Liver (tissue), 8 donors: ENCODE measurements at regions not wholly inside any gene's neighbourhood (a gene's known extent, or its start where the extent isn't known, plus 50 kb on each side); places are given as distances from the start of the nearest gene placed in this dataset.

ENCODE experiments used
- DNase-seq: peaks from one replicate; pipeline ENCODE4 v3.0.0-alpha.2; 2017; ENCODE audit warnings: low spot score
- H3K27ac ChIP-seq, 2 donors: one replicate each; pipeline ENCODE4 v1.7.0; 2013; ENCODE audit warnings: inconsistent platforms in 2 of 2, low read length in 2 of 2, control low read depth in 1 of 2, low read depth in 1 of 2, mild to moderate bottlenecking in 1 of 2
- H3K27me3 ChIP-seq, 4 donors: one replicate each; pipeline versions ENCODE4 v1.6.1 to v1.7.0; 2013; ENCODE audit warnings: low read length in 3 of 4, inconsistent platforms in 1 of 4, mild to moderate bottlenecking in 1 of 4, moderate library complexity in 1 of 4; ENCODE audit not compliant: control insufficient read depth in 4 of 4, insufficient read depth in 4 of 4
- H3K36me3 ChIP-seq, 4 donors: one replicate each; pipeline versions ENCODE4 v1.6.1 to v1.7.0; 2013; ENCODE audit warnings: low read length in 3 of 4, mild to moderate bottlenecking in 3 of 4, low read depth in 1 of 4, moderate library complexity in 1 of 4; ENCODE audit not compliant: control insufficient read depth in 4 of 4, insufficient read depth in 3 of 4
- H3K4me1 ChIP-seq, 4 donors: one replicate each; pipeline versions ENCODE4 v1.6.1 to v1.7.0; 2013; ENCODE audit warnings: low read length in 3 of 4, mild to moderate bottlenecking in 3 of 4, moderate library complexity in 1 of 4; ENCODE audit not compliant: control insufficient read depth in 4 of 4, insufficient read depth in 4 of 4
- H3K4me3 ChIP-seq, 3 donors: one replicate each; pipeline versions ENCODE4 v1.6.1 to v1.7.0; 2013; ENCODE audit warnings: low read length in 3 of 3, control low read depth in 1 of 3, low read depth in 1 of 3, mild to moderate bottlenecking in 1 of 3
- H3K9ac ChIP-seq, 2 donors: one replicate each; pipeline ENCODE4 v1.7.0; 2013; ENCODE audit warnings: low read length in 2 of 2, mild to moderate bottlenecking in 2 of 2, moderate library complexity in 2 of 2, control low read depth in 1 of 2, low read depth in 1 of 2
- H3K9me3 ChIP-seq, 4 donors: one replicate each; pipeline versions ENCODE4 v1.6.1 to v1.7.0; 2013; ENCODE audit warnings: low read length in 3 of 4; ENCODE audit not compliant: control insufficient read depth in 4 of 4
- ATF3 ChIP-seq: IDR thresholded peaks from 2 replicates; pipeline ENCODE4 v1.6.1; 2016; ENCODE audit warnings: antibody characterized with exemption
- CTCF ChIP-seq: fragments of 150-350 bp; IDR thresholded peaks from 2 replicates; pipeline ENCODE4 v1.5.1; 2017; ENCODE audit warnings: improper control_type of control experiment, low read depth, low read length; ENCODE audit not compliant: missing input control
- EGR1 ChIP-seq, 2 donors: IDR thresholded peaks; 2 replicates each; pipeline ENCODE4 v1.6.1; 2016 to 2018; ENCODE audit warnings: antibody characterized with exemption in 2 of 2, low read depth in 2 of 2
- FOXA1 ChIP-seq: IDR thresholded peaks from 2 replicates; pipeline ENCODE4 v1.6.1; 2016; ENCODE audit warnings: antibody characterized with exemption
- FOXA2 ChIP-seq: IDR thresholded peaks from 2 replicates; pipeline ENCODE4 v1.6.1; 2016; ENCODE audit warnings: antibody characterized with exemption
- GABPA ChIP-seq, 2 donors: IDR thresholded peaks in 1 of 2; conservative IDR thresholded peaks in 1 of 2; 2 replicates each; pipeline ENCODE4 v1.6.1; 2016; ENCODE audit warnings: antibody characterized with exemption in 2 of 2, mild to moderate bottlenecking in 1 of 2, moderate library complexity in 1 of 2
- HNF4A ChIP-seq, 2 donors: conservative IDR thresholded peaks; 2 replicates each; pipeline ENCODE4 v1.6.1; 2016; ENCODE audit warnings: antibody characterized with exemption in 2 of 2, mild to moderate bottlenecking in 2 of 2
- HNF4G ChIP-seq: IDR thresholded peaks from 2 replicates; pipeline ENCODE4 v1.6.1; 2016; ENCODE audit warnings: antibody characterized with exemption
- MAX ChIP-seq: IDR thresholded peaks from 2 replicates; pipeline ENCODE4 v1.6.1; 2016; ENCODE audit warnings: antibody characterized with exemption
- NR2F2 ChIP-seq: IDR thresholded peaks from 2 replicates; pipeline ENCODE4 v1.6.1; 2016; ENCODE audit warnings: antibody characterized with exemption
- RAD21 ChIP-seq, 2 donors: IDR thresholded peaks; 2 replicates each; pipeline ENCODE4 v1.6.1; 2016; ENCODE audit warnings: antibody characterized with exemption in 2 of 2, mild to moderate bottlenecking in 2 of 2
- REST ChIP-seq: IDR thresholded peaks from 2 replicates; pipeline ENCODE4 v1.6.1; 2016; ENCODE audit warnings: antibody characterized with exemption, mild to moderate bottlenecking
- RXRA ChIP-seq, 2 donors: IDR thresholded peaks; 2 replicates each; pipeline ENCODE4 v1.6.1; 2017 to 2018; ENCODE audit warnings: antibody characterized with exemption in 2 of 2, mild to moderate bottlenecking in 1 of 2
- SP1 ChIP-seq: IDR thresholded peaks from 2 replicates; pipeline ENCODE4 v1.6.1; 2018; ENCODE audit warnings: antibody characterized with exemption, mild to moderate bottlenecking
- TAF1 ChIP-seq: conservative IDR thresholded peaks from 2 replicates; pipeline ENCODE4 v1.6.1; 2016; ENCODE audit warnings: antibody characterized with exemption, mild to moderate bottlenecking
- YY1 ChIP-seq: IDR thresholded peaks from 2 replicates; pipeline ENCODE4 v1.6.1; 2016; ENCODE audit warnings: antibody characterized with exemption, mild to moderate bottlenecking
- ZBTB33 ChIP-seq: IDR thresholded peaks from 2 replicates; pipeline ENCODE4 v1.6.1; 2016; ENCODE audit warnings: antibody characterized with exemption
- WGBS: extraction: QIAGEN DNeasy Blood & Tissue Kit; methylation state at CpG from one replicate; pipeline ENCODE4 v1.1.7; 2013; 5-methylcytosine and 5-hydroxymethylcytosine counted together
- donor health status: healthy.
- donor health status: healthy.
- donor health status: healthy.
- donor health status: healthy.
- donor health status: healthy.

- H3K36me3 ChIP-seq = no peaks in the 10 kb centered on the region
- no peak for DNase-seq
- H3K9me3 ChIP-seq = no peaks in the 10 kb centered on the region
- no peaks in the 10 kb centered on the region for H3K27me3 ChIP-seq
- 75% methylated on average over 2 of the region's 2 CpGs for WGBS
- H3K4me3 ChIP-seq = no peak overlapping the region
- TF ChIP-seq NR2F2 (no peak), FOXA2 (no peak), TAF1 (no peak), HNF4G (no peak), GABPA (IDR thresholded peaks at IDR 0.05 in 1 of 2, conservative IDR thresholded peaks at IDR 0.05 in 1 of 2) (no peak), EGR1 (IDR thresholded peaks at IDR 0.05; ENCODE audit: low read depth in 2 of 2) (no peak), RAD21 (IDR thresholded peaks at IDR 0.05) (no peak)
- no peak overlapping the region for H3K27ac ChIP-seq
- peaks cover 0 to 22% (median 14%) of the 10 kb centered on the region in 4 donors for H3K4me1 ChIP-seq
- no peak overlapping the region for H3K9ac ChIP-seq
Observed at GRCh38 chr20:40547483-40548091, 141.4 kb downstream of the MAFB start.

GRCh38 chr20:40545478-40545877, 143.6 kb downstream of the MAFB start:
- Histone ChIP-seq H3K9ac (no peak overlapping the region), H3K27me3 (no peaks in the 10 kb centered on the region), H3K27ac (no peak overlapping the region), H3K4me1 (peaks cover 0 to 7% (median 6%) of the 10 kb centered on the region in 4 donors), H3K36me3 (no peaks in the 10 kb centered on the region), H3K4me3 (no peak overlapping the region), H3K9me3 (no peaks in the 10 kb centered on the region)
- DNase-seq = no peak
- TF ChIP-seq RXRA (IDR thresholded peaks at IDR 0.05) = peak; percentile 25 to 30
- no peak for TF ChIP-seq ZBTB33
- peak; percentile 60 to 70 for TF ChIP-seq HNF4A (conservative IDR thresholded peaks at IDR 0.05)
- no peak for TF ChIP-seq FOXA2
- TF ChIP-seq RAD21 (IDR thresholded peaks at IDR 0.05) = peak in 1 of 2 donors; percentile 16
- peak; percentile 31 for TF ChIP-seq SP1
- peak; percentile 10 for TF ChIP-seq MAX
- WGBS = 59% methylated on average over 2 of the region's 2 CpGs

- no peak overlapping the region for H3K27ac ChIP-seq
- no peak overlapping the region for H3K4me3 ChIP-seq
- no peak overlapping the region for H3K9ac ChIP-seq
- no peak for DNase-seq
- no peaks in the 10 kb centered on the region for H3K9me3 ChIP-seq
- no peaks in the 10 kb centered on the region for H3K27me3 ChIP-seq
- TF ChIP-seq ATF3 = no peak
- TF ChIP-seq MAX = no peak
- no peak for TF ChIP-seq YY1
- no peak for TF ChIP-seq REST
- TF ChIP-seq EGR1 (IDR thresholded peaks at IDR 0.05; ENCODE audit: low read depth in 2 of 2) = no peak
- TF ChIP-seq FOXA1 = no peak
- no peak for TF ChIP-seq ZBTB33
- TF ChIP-seq TAF1 = no peak
- TF ChIP-seq RXRA (IDR thresholded peaks at IDR 0.05) = peak in 1 of 2 donors; percentile 22
- no peak for TF ChIP-seq CTCF
- TF ChIP-seq FOXA2 = no peak
- TF ChIP-seq HNF4A (conservative IDR thresholded peaks at IDR 0.05) = peak; percentile 46 to 61
- no peak for TF ChIP-seq SP1
- 29% methylated on average over 2 of the region's 2 CpGs for WGBS
- H3K4me1 ChIP-seq = peaks cover 0 to 6% (median 5%) of the 10 kb centered on the region in 4 donors
- no peaks in the 10 kb centered on the region for H3K36me3 ChIP-seq
Observed at GRCh38 chr20:40542065-40542464, 147.0 kb downstream of the MAFB start.
